ENCODE measurements at regions not wholly inside any gene's neighbourhood (a gene's known extent, or its start where the extent isn't known, plus 50 kb on each side); places are given as distances from the start of the nearest gene placed in this dataset.

- TF ChIP-seq POLR2A (IDR thresholded peaks at IDR 0.05) (no peak), POLR2AphosphoS5 (IDR thresholded peaks at IDR 0.05) (no peak)
- TF ChIP-seq, protein P1, sequence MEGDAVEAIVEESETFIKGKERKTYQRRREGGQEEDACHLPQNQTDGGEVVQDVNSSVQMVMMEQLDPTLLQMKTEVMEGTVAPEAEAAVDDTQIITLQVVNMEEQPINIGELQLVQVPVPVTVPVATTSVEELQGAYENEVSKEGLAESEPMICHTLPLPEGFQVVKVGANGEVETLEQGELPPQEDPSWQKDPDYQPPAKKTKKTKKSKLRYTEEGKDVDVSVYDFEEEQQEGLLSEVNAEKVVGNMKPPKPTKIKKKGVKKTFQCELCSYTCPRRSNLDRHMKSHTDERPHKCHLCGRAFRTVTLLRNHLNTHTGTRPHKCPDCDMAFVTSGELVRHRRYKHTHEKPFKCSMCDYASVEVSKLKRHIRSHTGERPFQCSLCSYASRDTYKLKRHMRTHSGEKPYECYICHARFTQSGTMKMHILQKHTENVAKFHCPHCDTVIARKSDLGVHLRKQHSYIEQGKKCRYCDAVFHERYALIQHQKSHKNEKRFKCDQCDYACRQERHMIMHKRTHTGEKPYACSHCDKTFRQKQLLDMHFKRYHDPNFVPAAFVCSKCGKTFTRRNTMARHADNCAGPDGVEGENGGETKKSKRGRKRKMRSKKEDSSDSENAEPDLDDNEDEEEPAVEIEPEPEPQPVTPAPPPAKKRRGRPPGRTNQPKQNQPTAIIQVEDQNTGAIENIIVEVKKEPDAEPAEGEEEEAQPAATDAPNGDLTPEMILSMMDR (IDR thresholded peaks at IDR 0.05): no peak
Observed at GRCh38 chr5:159734366-159734765, 181.9 kb upstream of the ADRA1B start.

GRCh38 chr5:159735036-159735435 lies 181.2 kb upstream of the ADRA1B start:
- intact Hi-C loops (cut with DNase I): no loop called here
- no peak overlapping the region for H3K4me3 ChIP-seq
- no peaks in the 10 kb centered on the region for H3K9me3 ChIP-seq
- no peaks in the 10 kb centered on the region for H3K27me3 ChIP-seq (replicated peaks; ENCODE audit: insufficient read depth)
- DNase-seq (ENCODE audit: low spot score): no peak
- no peaks in the 10 kb centered on the region for H3K36me3 ChIP-seq
- H3K4me1 ChIP-seq (replicated peaks): no peaks in the 10 kb centered on the region
- H3K27ac ChIP-seq: no peak overlapping the region
- TF ChIP-seq, protein P1 (IDR thresholded peaks at IDR 0.05): no peak
- TF ChIP-seq POLR2A (IDR thresholded peaks at IDR 0.05) (no peak), POLR2AphosphoS5 (IDR thresholded peaks at IDR 0.05) (no peak)
- 55% methylated on average over 2 of the region's 2 CpGs for WGBS

More at GRCh38 chr5:159734366-159734765, 181.9 kb upstream of the ADRA1B start:
- DNase-seq (ENCODE audit: low spot score): no peak
- intact Hi-C loops (cut with DNase I): no loop called here
- Histone ChIP-seq H3K9me3 (no peaks in the 10 kb centered on the region), H3K4me1 (replicated peaks) (no peaks in the 10 kb centered on the region), H3K4me3 (no peak overlapping the region), H3K36me3 (no peaks in the 10 kb centered on the region), H3K27me3 (replicated peaks; ENCODE audit: insufficient read depth) (no peaks in the 10 kb centered on the region), H3K27ac (no peak overlapping the region)
- WGBS: 87% methylated on average over 2 of the region's 2 CpGs

DNA sequence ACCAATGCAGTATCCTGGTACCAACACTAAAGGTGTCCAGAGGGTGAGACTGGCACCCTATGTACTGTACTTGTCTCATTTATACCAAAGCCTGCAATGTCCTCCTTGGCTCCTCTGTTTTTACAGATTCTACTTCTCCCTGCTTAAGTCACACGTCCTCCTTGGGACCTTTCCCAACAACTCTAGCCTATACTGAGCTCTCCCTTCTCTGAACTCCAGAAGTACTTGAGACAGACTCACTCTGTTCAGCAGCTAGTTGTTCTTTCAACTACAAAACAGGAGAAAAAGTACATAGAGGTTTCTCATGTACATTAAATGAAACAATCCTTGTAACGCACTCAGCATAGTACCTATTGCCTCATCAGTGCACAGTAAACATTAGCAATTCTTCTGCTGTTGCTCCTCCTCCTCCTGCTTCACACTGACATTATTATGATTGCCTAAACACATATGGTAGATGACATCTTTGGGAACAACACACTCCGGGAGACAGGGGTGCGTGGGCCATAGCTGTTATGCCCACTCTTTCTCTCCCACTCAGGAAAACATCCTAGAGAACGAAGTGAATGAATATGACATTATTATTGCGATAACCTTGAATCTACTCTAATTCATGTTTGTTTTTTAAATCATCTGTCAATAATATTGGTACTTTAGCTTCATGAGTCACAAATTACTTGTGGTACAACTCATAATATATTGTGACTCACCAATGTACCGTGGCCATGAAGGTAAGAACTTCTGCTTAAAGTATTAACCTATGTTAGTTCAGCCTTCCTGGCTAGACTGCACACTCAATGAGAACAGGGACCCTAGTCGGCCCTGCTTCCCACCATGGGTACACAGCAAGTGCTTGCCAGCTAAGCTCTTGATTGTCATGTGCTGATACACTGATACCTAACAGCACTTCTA lies 180.3 kb upstream of the ADRA1B start:
- intact Hi-C loops (cut with DNase I): no loop called here
- Histone ChIP-seq H3K27ac (no peak overlapping the region), H3K36me3 (no peaks in the 10 kb centered on the region), H3K9me3 (no peaks in the 10 kb centered on the region), H3K27me3 (replicated peaks; ENCODE audit: insufficient read depth) (no peaks in the 10 kb centered on the region), H3K4me1 (replicated peaks) (no peaks in the 10 kb centered on the region), H3K4me3 (no peak overlapping the region)
- no peak for DNase-seq (ENCODE audit: low spot score)
- WGBS: 71% methylated on average over 8 of the region's 8 CpGs
- TF ChIP-seq, protein P1 (IDR thresholded peaks at IDR 0.05): no peak
- TF ChIP-seq POLR2AphosphoS5 (IDR thresholded peaks at IDR 0.05) (no peak), POLR2A (IDR thresholded peaks at IDR 0.05) (no peak)

GRCh38 chr5:159736844-159737243 lies 179.4 kb upstream of the ADRA1B start:
- intact Hi-C loops (cut with DNase I): no loop called here
- no peak for TF ChIP-seq POLR2A (IDR thresholded peaks at IDR 0.05)
- TF ChIP-seq POLR2AphosphoS5 (IDR thresholded peaks at IDR 0.05): no peak
- TF ChIP-seq, protein P1 (IDR thresholded peaks at IDR 0.05): no peak
- 72% methylated on average over 2 of the region's 2 CpGs for WGBS
- Histone ChIP-seq H3K27ac (no peak overlapping the region), H3K4me1 (replicated peaks) (no peaks in the 10 kb centered on the region), H3K9me3 (no peaks in the 10 kb centered on the region), H3K36me3 (no peaks in the 10 kb centered on the region), H3K4me3 (no peak overlapping the region), H3K27me3 (replicated peaks; ENCODE audit: insufficient read depth) (no peaks in the 10 kb centered on the region)
- DNase-seq (ENCODE audit: low spot score): no peak

DNA sequence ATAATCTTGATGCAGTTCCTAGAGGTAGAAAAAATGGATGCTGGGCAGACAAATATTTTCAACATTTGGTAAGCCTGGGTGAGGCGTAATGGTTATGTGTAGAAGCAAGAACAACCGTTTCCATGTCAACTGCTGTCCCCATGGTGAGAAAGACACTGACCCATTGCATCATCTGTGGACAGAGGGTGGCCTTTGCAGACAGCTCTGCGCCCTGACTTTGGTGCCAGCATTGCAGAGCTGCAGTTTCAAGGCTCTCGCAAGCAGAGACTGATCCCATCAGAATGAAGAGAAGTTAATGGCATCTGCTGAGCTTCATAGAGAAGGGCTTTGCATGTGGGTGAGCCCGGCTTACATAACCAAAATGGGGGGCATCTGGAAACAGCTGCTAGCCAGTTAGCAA lies 179.0 kb upstream of the ADRA1B start:
- H3K27me3 ChIP-seq (replicated peaks; ENCODE audit: insufficient read depth): no peaks in the 10 kb centered on the region
- WGBS: 92% methylated on average over 5 of the region's 5 CpGs
- H3K9me3 ChIP-seq: no peaks in the 10 kb centered on the region
- intact Hi-C loops (cut with DNase I): no loop called here
- no peak overlapping the region for H3K4me3 ChIP-seq
- no peak overlapping the region for H3K27ac ChIP-seq
- TF ChIP-seq, protein P1 (IDR thresholded peaks at IDR 0.05): no peak
- TF ChIP-seq POLR2A (IDR thresholded peaks at IDR 0.05) (no peak), POLR2AphosphoS5 (IDR thresholded peaks at IDR 0.05) (no peak)
- no peaks in the 10 kb centered on the region for H3K36me3 ChIP-seq
- no peak for DNase-seq (ENCODE audit: low spot score)
- no peaks in the 10 kb centered on the region for H3K4me1 ChIP-seq (replicated peaks)
